ENCODE measurements at regions not wholly inside any gene's neighbourhood (a gene's known extent, or its start where the extent isn't known, plus 50 kb on each side); places are given as distances from the start of the nearest gene placed in this dataset.

GRCh38 chr15:20351448-20351971, 190.1 kb downstream of the GOLGA6L6 start:
- TF ChIP-seq FOXM1 (IDR thresholded peaks at IDR 0.05; ENCODE audit: borderline replicate concordance) (no peak), FOXA1 (IDR thresholded peaks at IDR 0.05) (no peak), L3MBTL2 (conservative IDR thresholded peaks at IDR 0.05) (no peak)

All from HEK293T (cell line).